Aorta (tissue), 5 donors: ENCODE measurements at regions not wholly inside any gene's neighbourhood (a gene's known extent, or its start where the extent isn't known, plus 50 kb on each side); places are given as distances from the start of the nearest gene placed in this dataset.
"Not testable (repeated sequence)": the region's sequence is repeated elsewhere in the genome, so short reads cannot be mapped to it uniquely, and the experiment has no call there.

Experiments
- ATAC-seq: fragments of 200-7000 bp; cut with Tn5 transposase; one replicate; pipeline ENCODE4 v1.9.1; 2022; ENCODE audit warnings: moderate library complexity; ENCODE audit not compliant: low FRiP score
- DNase-seq, 2 donors: peaks; one replicate each; pipeline ENCODE4 v3.0.0-alpha.2; 2020
- H3K27ac ChIP-seq, 2 donors: one replicate each; pipeline ENCODE4 v1.5.1; 2013; ENCODE audit warnings: low read length in 2 of 2, mild to moderate bottlenecking in 2 of 2, moderate library complexity in 2 of 2, control low read depth in 1 of 2, inconsistent platforms in 1 of 2, low read depth in 1 of 2
- H3K27me3 ChIP-seq, 2 donors: one replicate each; pipeline ENCODE4 v1.6.1; 2013; ENCODE audit warnings: control low read depth in 1 of 2, low read length in 1 of 2, mild to moderate bottlenecking in 1 of 2, moderate library complexity in 1 of 2; ENCODE audit not compliant: insufficient read depth in 2 of 2, control insufficient read depth in 1 of 2
- H3K36me3 ChIP-seq, 2 donors: one replicate each; pipeline ENCODE4 v1.6.1; 2013; ENCODE audit warnings: control low read depth in 1 of 2, low read length in 1 of 2, mild to moderate bottlenecking in 1 of 2; ENCODE audit not compliant: insufficient read depth in 2 of 2, control insufficient read depth in 1 of 2
- H3K4me1 ChIP-seq, 2 donors: one replicate each; pipeline ENCODE4 v1.6.1; 2013; ENCODE audit warnings: low read length in 2 of 2, control low read depth in 1 of 2, mild to moderate bottlenecking in 1 of 2, moderate library complexity in 1 of 2; ENCODE audit not compliant: insufficient read depth in 2 of 2, control insufficient read depth in 1 of 2
- H3K4me3 ChIP-seq, 2 donors: one replicate each; pipeline ENCODE4 v1.5.1; 2013; ENCODE audit warnings: low read length in 2 of 2, control low read depth in 1 of 2, mild to moderate bottlenecking in 1 of 2
- H3K9me3 ChIP-seq: one replicate; pipeline ENCODE4 v1.6.1; 2013; ENCODE audit warnings: mild to moderate bottlenecking, low read length; ENCODE audit not compliant: control insufficient read depth
- WGBS, 2 donors: extraction: QIAGEN DNeasy Blood & Tissue Kit; methylation state at CpG; one replicate each; pipeline ENCODE4 v1.1.7; 2013; 5-methylcytosine and 5-hydroxymethylcytosine counted together
- intact Hi-C, 2 donors: fragments of 100-400 bp; cut with DNase I; formaldehyde crosslinking; loops; one replicate each; pipeline versions ENCODE4 v1.14.2 to v1.15.0; 2022
- donor health status: healthy with polysubstance abuse.
- donor health status: Bipolar disorder and iron deficiency.
- donor health status: DM: no; HTN: no; CAD: no.
- donor health status: DM: no; HTN: no; CAD: no.
- donor health status: DM: yes; HTN: yes; CAD: no.

- no peaks in the 10 kb centered on the region for H3K27me3 ChIP-seq
- H3K9me3 ChIP-seq = no peaks in the 10 kb centered on the region
- intact Hi-C loops = no loop called here
- no peak overlapping the region for H3K4me3 ChIP-seq
- ATAC-seq = no peak
- no peak overlapping the region for H3K27ac ChIP-seq
- no peak for DNase-seq
- H3K4me1 ChIP-seq = no peaks in the 10 kb centered on the region
- no peaks in the 10 kb centered on the region for H3K36me3 ChIP-seq
- WGBS, 2 donors = 80 to 84% methylated on average over 5 of the region's 5 CpGs
Measured at GRCh38 chr12:71282925-71283324, 125.1 kb upstream of the TSPAN8 start.

GRCh38 chr12:71282020-71282419 is 124.2 kb upstream of the TSPAN8 start:
- Histone ChIP-seq H3K27me3 (no peaks in the 10 kb centered on the region), H3K4me1 (no peaks in the 10 kb centered on the region), H3K4me3 (no peak overlapping the region), H3K36me3 (no peaks in the 10 kb centered on the region), H3K9me3 (no peaks in the 10 kb centered on the region), H3K27ac (no peak overlapping the region)
- no peak for DNase-seq
- intact Hi-C loops = no loop called here
- ATAC-seq = no peak
- 47 to 61% methylated on average over 4 of the region's 4 CpGs for WGBS, 2 donors

- Histone ChIP-seq H3K4me3 (no peak overlapping the region), H3K36me3 (no peaks in the 10 kb centered on the region), H3K27me3 (no peaks in the 10 kb centered on the region), H3K4me1 (no peaks in the 10 kb centered on the region), H3K9me3 (no peaks in the 10 kb centered on the region), H3K27ac (no peak overlapping the region)
- ATAC-seq (no peak), DNase-seq (no peak)
- intact Hi-C loops = no loop called here
- 93 to 100% methylated on average over 2 of the region's 2 CpGs for WGBS, 2 donors
Measured at GRCh38 chr12:71281425-71281824, 123.6 kb upstream of the TSPAN8 start.

- Histone ChIP-seq H3K27ac (no peak overlapping the region), H3K4me1 (no peaks in the 10 kb centered on the region), H3K4me3 (no peak overlapping the region), H3K36me3 (no peaks in the 10 kb centered on the region), H3K9me3 (no peaks in the 10 kb centered on the region), H3K27me3 (no peaks in the 10 kb centered on the region)
- WGBS, 2 donors = 95 to 98% methylated on average over 1 of the region's 1 CpG
- DNase-seq (no peak), ATAC-seq (no peak)
- intact Hi-C loops = no loop called here
Measured at GRCh38 chr12:71277866-71278265, 120.1 kb upstream of the TSPAN8 start.

GRCh38 chr12:71276541-71276940 is 118.7 kb upstream of the TSPAN8 start:
- intact Hi-C loops = no loop called here
- Histone ChIP-seq H3K36me3 (no peaks in the 10 kb centered on the region), H3K9me3 (no peaks in the 10 kb centered on the region), H3K27ac (no peak overlapping the region), H3K27me3 (no peaks in the 10 kb centered on the region), H3K4me3 (no peak overlapping the region), H3K4me1 (no peaks in the 10 kb centered on the region)
- DNase-seq (no peak), ATAC-seq (no peak)

- H3K4me3 ChIP-seq, H3K9me3 ChIP-seq, H3K27me3 ChIP-seq, H3K27ac ChIP-seq, ATAC-seq, H3K4me1 ChIP-seq, H3K36me3 ChIP-seq, intact Hi-C loops, DNase-seq: not testable (repeated sequence)
- WGBS, 2 donors = 91% methylated on average over 2 of the region's 2 CpGs
Measured at GRCh38 chr12:71270794-71271193, 113.0 kb upstream of the TSPAN8 start.

GRCh38 chr12:71270057-71270456 is 112.3 kb upstream of the TSPAN8 start:
- Histone ChIP-seq H3K27ac (no peak overlapping the region), H3K4me1 (no peaks in the 10 kb centered on the region), H3K4me3 (no peak overlapping the region), H3K9me3 (no peaks in the 10 kb centered on the region), H3K27me3 (no peaks in the 10 kb centered on the region), H3K36me3 (no peaks in the 10 kb centered on the region)
- intact Hi-C loops = no loop called here
- WGBS, 2 donors = 92 to 93% methylated on average over 5 of the region's 5 CpGs
- DNase-seq (no peak), ATAC-seq (no peak)

GRCh38 chr12:71269281-71269598 is 111.4 kb upstream of the TSPAN8 start:
- no peaks in the 10 kb centered on the region for H3K27me3 ChIP-seq
- ATAC-seq = no peak
- DNase-seq = no peak
- intact Hi-C loops = no loop called here
- WGBS, 2 donors = 67% methylated on average over 2 of the region's 2 CpGs
- no peaks in the 10 kb centered on the region for H3K4me1 ChIP-seq
- no peaks in the 10 kb centered on the region for H3K36me3 ChIP-seq
- H3K4me3 ChIP-seq = no peak overlapping the region
- H3K27ac ChIP-seq = no peak overlapping the region
- no peaks in the 10 kb centered on the region for H3K9me3 ChIP-seq

- H3K9me3 ChIP-seq = no peaks in the 10 kb centered on the region
- H3K4me3 ChIP-seq = no peak overlapping the region
- H3K27me3 ChIP-seq = no peaks in the 10 kb centered on the region
- no peaks in the 10 kb centered on the region for H3K4me1 ChIP-seq
- ATAC-seq (no peak), DNase-seq (no peak)
- H3K36me3 ChIP-seq = no peaks in the 10 kb centered on the region
- intact Hi-C loops = no loop called here
- 98 to 100% methylated on average over 1 of the region's 1 CpG for WGBS, 2 donors
- no peak overlapping the region for H3K27ac ChIP-seq
Measured at GRCh38 chr12:71268598-71269280, 110.9 kb upstream of the TSPAN8 start.
